Adrenal gland (tissue), 9 donors: ENCODE measurements at regions not wholly inside any gene's neighbourhood (a gene's known extent, or its start where the extent isn't known, plus 50 kb on each side); places are given as distances from the start of the nearest gene placed in this dataset.

ENCODE experiments used
- DNase-seq, 7 donors: peaks; one replicate each; pipeline ENCODE4 v3.0.0-alpha.2; 2019 to 2020
- H3K27ac ChIP-seq, 5 donors: fragments of 200-600 bp; sonication (generic) in 4 of 5; 1 replicate in 3 of 5; 2 replicates in 2 of 5; pipeline versions ENCODE4 v1.5.1 to v1.8.0; 2016 to 2020; ENCODE audit warnings: mild to moderate bottlenecking in 1 of 5
- H3K27me3 ChIP-seq: fragments of 200-600 bp; 2 replicates; pipeline ENCODE4 v1.8.0; 2021
- H3K36me3 ChIP-seq, 2 donors: fragments of 200-600 bp; replicated peaks in 1 of 2; 1 replicate in 1 of 2; 2 replicates in 1 of 2; pipeline versions ENCODE4 v1.5.1 to v1.8.0; 2018 to 2022
- H3K4me1 ChIP-seq, 2 donors: fragments of 200-600 bp; replicated peaks in 1 of 2; 1 replicate in 1 of 2; 2 replicates in 1 of 2; pipeline versions ENCODE4 v1.5.1 to v1.8.0; 2018 to 2021
- H3K4me3 ChIP-seq, 4 donors: fragments of 200-600 bp; sonication (generic) in 3 of 4; one replicate each; pipeline ENCODE4 v1.5.1; 2016 to 2018
- H3K9me3 ChIP-seq, 3 donors: fragments of 200-600 bp; sonication (generic) in 1 of 3; replicated peaks in 1 of 3; 1 replicate in 2 of 3; 2 replicates in 1 of 3; pipeline versions ENCODE4 v1.5.1 to v1.8.0; 2016 to 2021
- CTCF ChIP-seq, 6 experiments: fragments of 450-650 bp in 4 of 6; fragments of 200-600 bp in 2 of 6; sonication (generic) in 1 of 6; IDR thresholded peaks; 1 replicate in 5 of 6; 2 replicates in 1 of 6; pipeline versions ENCODE4 v1.5.1 to v1.8.0; 2016 to 2021; ENCODE audit warnings: antibody characterized with exemption in 6 of 6, mild to moderate bottlenecking in 2 of 6, moderate library complexity in 1 of 6
- POLR2A ChIP-seq, 2 donors: fragments of 450-650 bp; IDR thresholded peaks; one replicate each; pipeline ENCODE4 v1.6.1; 2017; ENCODE audit warnings: antibody characterized with exemption in 2 of 2, mild to moderate bottlenecking in 2 of 2, moderate library complexity in 1 of 2
- WGBS, 4 donors: extraction: QIAGEN DNeasy Blood & Tissue Kit in 2 of 4; methylation state at CpG; one replicate each; pipeline versions ENCODE4 v1.1.5 to v1.1.7; 2013 to 2017; 5-methylcytosine and 5-hydroxymethylcytosine counted together
- intact Hi-C, 2 donors: fragments of 100-400 bp; cut with DNase I; formaldehyde crosslinking; loops; one replicate each; pipeline versions ENCODE4 v1.14.1 to v1.15.0; 2022 to 2023
- donor health status: healthy with polysubstance abuse.
- donor health status: Bipolar disorder and iron deficiency.
- donor health status: DM: yes; HTN: yes; CAD: no.
- donor health status: DM: no; HTN: no; CAD: no.
- donor health status: DM: no; HTN: no; CAD: no.

GRCh38 chr2:12949406-12949805, 232.7 kb downstream of the TRIB2 start:
- no peaks in the 10 kb centered on the region for H3K36me3 ChIP-seq
- H3K27ac ChIP-seq, result no peak overlapping the region
- H3K9me3 ChIP-seq, result no peaks in the 10 kb centered on the region
- TF ChIP-seq CTCF (IDR thresholded peaks at IDR 0.05) (no peak), POLR2A (IDR thresholded peaks at IDR 0.05) (no peak)
- H3K4me3 ChIP-seq, result no peak overlapping the region
- peaks cover 14% of the 10 kb centered on the region for H3K27me3 ChIP-seq
- 49 to 77% (median 67%) methylated on average over 1 of the region's 1 CpG for WGBS, 4 donors
- H3K4me1 ChIP-seq, result no peaks in the 10 kb centered on the region
- intact Hi-C loops, result no loop called here
- no peak for DNase-seq

- H3K36me3 ChIP-seq, result no peaks in the 10 kb centered on the region
- H3K4me1 ChIP-seq, result no peaks in the 10 kb centered on the region
- H3K27me3 ChIP-seq, result peaks cover 14% of the 10 kb centered on the region
- H3K9me3 ChIP-seq, result no peaks in the 10 kb centered on the region
- DNase-seq, result no peak
- TF ChIP-seq CTCF (IDR thresholded peaks at IDR 0.05) (no peak), POLR2A (IDR thresholded peaks at IDR 0.05) (no peak)
- no peak overlapping the region for H3K27ac ChIP-seq
- H3K4me3 ChIP-seq, result no peak overlapping the region
- intact Hi-C loops, result no loop called here
- 83 to 91% (median 88%) methylated on average over 3 of the region's 3 CpGs for WGBS, 4 donors
These were observed 233.4 kb downstream of the TRIB2 start for GRCh38 chr2:12950174-12950573.

- H3K36me3 ChIP-seq, result no peaks in the 10 kb centered on the region
- DNase-seq, result no peak
- no peak overlapping the region for H3K27ac ChIP-seq
- no peaks in the 10 kb centered on the region for H3K9me3 ChIP-seq
- peaks cover 14% of the 10 kb centered on the region for H3K27me3 ChIP-seq
- intact Hi-C loops, result no loop called here
- no peaks in the 10 kb centered on the region for H3K4me1 ChIP-seq
- 42 to 51% (median 45%) methylated on average over 8 of the region's 8 CpGs for WGBS, 4 donors
- H3K4me3 ChIP-seq, result no peak overlapping the region
- TF ChIP-seq POLR2A (IDR thresholded peaks at IDR 0.05), result no peak
- TF ChIP-seq CTCF (IDR thresholded peaks at IDR 0.05), result no peak
These were observed 234.4 kb downstream of the TRIB2 start for GRCh38 chr2:12950957-12951656.

GRCh38 chr2:12951657-12951973, 234.9 kb downstream of the TRIB2 start:
- intact Hi-C loops, result no loop called here
- WGBS, 4 donors, result 38 to 53% (median 48%) methylated on average over 2 of the region's 2 CpGs
- H3K9me3 ChIP-seq, result no peaks in the 10 kb centered on the region

More at GRCh38 chr2:12951657-12951973, 234.9 kb downstream of the TRIB2 start:
- no peak overlapping the region for H3K27ac ChIP-seq
- TF ChIP-seq POLR2A (IDR thresholded peaks at IDR 0.05) (no peak), CTCF (IDR thresholded peaks at IDR 0.05) (no peak)
- no peaks in the 10 kb centered on the region for H3K4me1 ChIP-seq
- no peak overlapping the region for H3K4me3 ChIP-seq
- H3K27me3 ChIP-seq, result peaks cover 14% of the 10 kb centered on the region
- H3K36me3 ChIP-seq, result no peaks in the 10 kb centered on the region
- DNase-seq, result no peak
